Mesodermal cell (in vitro differentiated cells): ENCODE measurements at regions not wholly inside any gene's neighbourhood (a gene's known extent, or its start where the extent isn't known, plus 50 kb on each side); places are given as distances from the start of the nearest gene placed in this dataset.
A peak's percentile ranks its signal among the peaks of the same experiment; 100 is the strongest.

ENCODE experiments used
- H3K27ac ChIP-seq: 2 replicates; pipeline ENCODE4 v1.7.0; 2013; ENCODE audit warnings: mild to moderate bottlenecking, low read depth, low read length, moderate library complexity; ENCODE audit not compliant: severe bottlenecking
- H3K36me3 ChIP-seq: 2 replicates; pipeline ENCODE4 v1.7.1; 2013; ENCODE audit warnings: mild to moderate bottlenecking, low read length, moderate library complexity; ENCODE audit not compliant: control insufficient read depth, insufficient read depth
- H3K4me1 ChIP-seq: one replicate; pipeline ENCODE4 v1.7.1; 2013; ENCODE audit warnings: mild to moderate bottlenecking, low read length; ENCODE audit not compliant: insufficient read depth, control insufficient read depth, poor library complexity, severe bottlenecking
- H3K4me3 ChIP-seq: 2 replicates; pipeline ENCODE4 v1.7.0; 2013; ENCODE audit warnings: low read length, control low read depth, mild to moderate bottlenecking; ENCODE audit not compliant: insufficient read depth, poor library complexity, severe bottlenecking; ENCODE audit errors: extremely low read depth
- H3K9me3 ChIP-seq: 2 replicates; pipeline ENCODE4 v1.7.1; 2013; ENCODE audit warnings: mild to moderate bottlenecking, low read length, moderate library complexity; ENCODE audit not compliant: control insufficient read depth
- whole genome bisulfite sequencing, 2 experiments: methylation state at CpG; one replicate each; pipeline ENCODE4 v1.1.5; 2013; ENCODE audit warnings: missing lambda C conversion rate in 2 of 2; ENCODE audit not compliant: insufficient coverage in 2 of 2; 5-methylcytosine and 5-hydroxymethylcytosine counted together

DNA sequence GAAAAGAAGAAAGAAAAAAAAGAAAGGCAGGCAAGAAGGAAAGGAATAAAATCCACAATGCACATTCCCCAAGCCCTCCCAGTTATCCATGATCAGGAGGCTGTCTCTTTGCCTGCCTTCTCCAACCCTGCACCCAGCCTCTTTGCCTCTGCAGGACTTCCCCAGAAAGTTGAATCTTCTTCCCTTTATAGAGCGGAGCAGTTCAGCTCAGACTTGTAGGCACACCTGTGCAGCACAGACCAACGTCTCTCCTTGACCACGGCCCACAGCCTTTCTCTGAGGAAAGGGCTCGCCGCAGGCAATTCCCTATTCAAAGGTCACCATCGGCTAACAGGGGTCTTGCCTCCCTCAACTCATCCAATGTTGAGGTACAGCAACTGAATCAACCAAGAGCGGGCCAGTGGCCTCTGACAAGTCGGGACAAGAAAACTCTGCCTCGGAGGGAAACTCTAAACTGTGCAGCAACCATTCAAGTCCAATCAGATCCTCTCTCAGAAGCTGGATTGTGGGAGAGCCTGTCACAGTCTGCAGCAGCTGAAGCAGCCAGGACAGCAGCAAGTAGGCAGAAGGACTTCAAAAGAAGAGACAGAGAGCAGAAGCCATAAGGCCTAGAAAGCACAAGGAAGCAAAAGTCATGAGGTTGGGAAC lies 529.2 kb upstream of the JARID2 start:
- 88 to 89% methylated on average over 5 to 7 of the region's 9 CpGs for WGBS, 2 experiments
- H3K4me3 ChIP-seq = no peak overlapping the region
- H3K27ac ChIP-seq = no peak overlapping the region

DNA sequence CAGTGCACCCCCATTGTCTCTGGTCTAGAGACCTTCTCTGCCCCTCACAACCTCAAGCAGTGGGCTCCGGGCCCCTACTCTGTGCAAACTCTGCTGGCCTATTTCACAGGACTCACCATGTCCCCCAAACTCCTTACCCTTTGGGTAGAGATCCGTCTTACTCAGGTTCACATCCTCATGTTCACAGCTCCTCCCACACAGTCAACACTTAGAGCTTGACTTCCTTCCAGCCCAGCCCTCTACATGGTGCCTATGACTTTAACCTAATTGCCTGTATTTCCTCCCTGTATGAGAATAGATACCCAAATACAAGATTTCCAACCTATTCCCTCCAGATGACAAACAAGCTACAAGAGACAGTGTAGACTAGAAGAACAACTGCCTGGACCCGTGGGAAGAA lies 528.6 kb upstream of the JARID2 start:
- WGBS, 2 experiments = 86 to 92% methylated on average over 2 to 3 of the region's 3 CpGs
- H3K9me3 ChIP-seq = no peaks in the 10 kb centered on the region
- no peak overlapping the region for H3K27ac ChIP-seq
- H3K4me3 ChIP-seq = no peak overlapping the region
- no peaks in the 10 kb centered on the region for H3K36me3 ChIP-seq
- H3K4me1 ChIP-seq = peaks cover 16% of the 10 kb centered on the region

More for the DNA sequence above, 529.2 kb upstream of the JARID2 start:
- Histone ChIP-seq H3K4me1 (peaks cover 17% of the 10 kb centered on the region), H3K9me3 (no peaks in the 10 kb centered on the region), H3K36me3 (no peaks in the 10 kb centered on the region)

DNA sequence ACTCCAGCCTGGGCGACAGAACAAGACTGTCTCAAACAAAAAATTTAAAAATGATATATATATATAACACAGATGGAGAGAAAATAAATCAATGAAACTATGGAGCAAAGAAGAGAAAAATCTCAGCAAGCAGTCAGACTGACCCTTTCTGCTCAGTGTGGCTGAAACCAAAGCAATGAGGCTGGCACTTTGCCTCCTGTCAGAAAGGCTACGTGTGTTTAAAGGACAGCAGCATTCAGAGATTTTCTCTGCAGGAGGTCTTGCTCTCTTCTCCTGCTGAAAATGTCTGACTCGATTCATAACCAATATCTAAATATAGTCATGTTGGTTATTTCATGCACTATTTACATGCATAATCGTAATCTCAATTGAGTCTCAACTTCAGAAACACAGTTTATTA lies 527.0 kb upstream of the JARID2 start:
- no peaks in the 10 kb centered on the region for H3K9me3 ChIP-seq
- peaks cover 4% of the 10 kb centered on the region for H3K4me1 ChIP-seq
- no peaks in the 10 kb centered on the region for H3K36me3 ChIP-seq
- 83% methylated on average over 1 of the region's 4 CpGs; no CpG with 5 or more reads in 1 of the 2 experiments for WGBS, 2 experiments
- no peak overlapping the region for H3K4me3 ChIP-seq
- no peak overlapping the region for H3K27ac ChIP-seq

DNA sequence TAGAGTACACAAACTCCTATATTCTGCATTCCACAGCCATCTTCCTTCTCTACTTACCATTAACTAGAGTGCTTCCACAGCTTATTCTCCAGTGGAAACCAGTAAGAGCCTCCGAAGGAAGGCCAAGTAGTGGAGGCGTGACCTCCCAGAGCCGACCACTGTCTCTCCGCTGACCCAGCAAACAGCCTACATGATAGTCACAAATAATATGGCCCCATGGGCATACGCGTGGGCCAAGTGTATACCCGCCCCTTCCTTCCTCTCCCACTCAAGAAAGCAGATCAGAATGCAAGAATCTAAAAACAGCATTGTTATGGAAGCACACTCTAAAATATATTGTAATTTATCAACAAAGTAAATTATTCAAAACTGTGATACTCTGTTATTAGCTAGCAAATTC lies 526.6 kb upstream of the JARID2 start:
- Histone ChIP-seq H3K9me3 (no peaks in the 10 kb centered on the region), H3K4me1 (peaks cover 4% of the 10 kb centered on the region), H3K36me3 (no peaks in the 10 kb centered on the region), H3K27ac (no peak overlapping the region), H3K4me3 (no peak overlapping the region)
- WGBS, 2 experiments = 77 to 93% methylated on average over 2 to 7 of the region's 7 CpGs

DNA sequence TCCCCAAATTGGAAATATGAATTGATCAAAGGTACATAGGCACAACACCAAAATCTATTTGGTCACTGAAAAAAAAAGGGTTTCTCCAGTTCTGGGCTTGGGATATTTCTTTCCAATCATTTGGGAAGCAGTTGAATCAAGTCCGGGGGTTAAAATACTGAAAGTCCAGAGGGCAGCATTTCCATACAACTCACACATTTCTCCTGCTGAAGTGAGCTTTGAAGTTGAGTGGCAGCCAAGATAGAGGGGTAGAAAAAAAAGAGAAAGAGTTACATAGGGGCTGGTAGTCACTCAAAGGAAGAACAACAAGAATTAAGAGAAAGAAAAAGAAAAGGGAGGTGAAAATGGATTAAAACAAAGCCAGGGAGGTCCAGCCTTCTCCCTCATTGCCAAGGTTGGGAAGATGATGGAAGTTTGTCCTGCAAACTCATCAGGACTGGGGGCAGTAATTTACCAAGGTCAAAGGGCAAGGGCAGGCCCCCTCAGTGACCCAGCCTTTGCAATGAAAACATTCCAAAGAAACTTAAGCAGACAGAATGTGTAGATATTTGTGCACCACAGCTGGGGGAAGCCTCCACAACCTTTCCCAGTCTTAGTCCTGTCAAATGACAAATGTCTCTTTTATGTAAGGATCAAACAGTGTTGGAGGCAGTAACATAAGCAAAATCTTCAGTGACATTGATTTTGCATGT lies 525.3 kb upstream of the JARID2 start:
- Histone ChIP-seq H3K4me1 (peaks cover 4% of the 10 kb centered on the region), H3K36me3 (no peaks in the 10 kb centered on the region), H3K9me3 (no peaks in the 10 kb centered on the region), H3K27ac (peak overlapping the region; percentile 77), H3K4me3 (no peak overlapping the region)
- no CpG with 5 or more reads among the region's 1 CpG for WGBS, 2 experiments

DNA sequence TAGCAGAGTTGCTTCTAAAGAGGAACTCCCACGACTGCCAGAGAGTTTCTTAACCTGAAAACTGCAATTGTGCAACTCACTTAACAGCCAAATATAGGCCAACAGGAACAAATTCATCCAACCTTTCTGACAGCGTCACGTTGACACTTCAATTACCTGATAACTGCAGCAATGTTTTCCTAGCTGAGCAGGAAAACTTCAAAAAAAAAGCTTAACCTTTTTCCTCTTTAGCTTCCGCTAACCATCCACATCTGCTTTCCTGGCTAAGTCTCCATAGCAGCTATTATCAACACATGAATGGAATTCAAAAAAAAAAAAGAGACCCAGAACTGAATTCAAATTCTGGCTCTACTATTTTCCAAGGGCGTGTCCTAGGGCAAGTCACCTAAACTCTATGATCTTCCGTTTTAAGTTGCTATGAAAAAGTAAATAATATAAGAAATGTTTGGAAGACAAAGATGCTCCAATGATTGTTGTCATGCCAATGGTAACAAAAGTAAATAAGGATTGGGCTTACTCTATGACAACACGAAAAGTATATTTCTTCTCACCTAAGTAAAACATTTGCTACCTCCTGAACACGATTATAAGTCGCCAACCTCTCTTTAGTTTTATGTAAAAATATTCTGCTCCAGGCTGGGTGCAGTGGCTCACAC lies 524.6 kb upstream of the JARID2 start:
- WGBS, 2 experiments = 79 to 90% methylated on average over 5 to 7 of the region's 9 CpGs
- no peak overlapping the region for H3K4me3 ChIP-seq
- H3K9me3 ChIP-seq = no peaks in the 10 kb centered on the region
- H3K36me3 ChIP-seq = no peaks in the 10 kb centered on the region
- H3K4me1 ChIP-seq = peaks cover 4% of the 10 kb centered on the region
- H3K27ac ChIP-seq = peak overlapping the region; percentile 77

DNA sequence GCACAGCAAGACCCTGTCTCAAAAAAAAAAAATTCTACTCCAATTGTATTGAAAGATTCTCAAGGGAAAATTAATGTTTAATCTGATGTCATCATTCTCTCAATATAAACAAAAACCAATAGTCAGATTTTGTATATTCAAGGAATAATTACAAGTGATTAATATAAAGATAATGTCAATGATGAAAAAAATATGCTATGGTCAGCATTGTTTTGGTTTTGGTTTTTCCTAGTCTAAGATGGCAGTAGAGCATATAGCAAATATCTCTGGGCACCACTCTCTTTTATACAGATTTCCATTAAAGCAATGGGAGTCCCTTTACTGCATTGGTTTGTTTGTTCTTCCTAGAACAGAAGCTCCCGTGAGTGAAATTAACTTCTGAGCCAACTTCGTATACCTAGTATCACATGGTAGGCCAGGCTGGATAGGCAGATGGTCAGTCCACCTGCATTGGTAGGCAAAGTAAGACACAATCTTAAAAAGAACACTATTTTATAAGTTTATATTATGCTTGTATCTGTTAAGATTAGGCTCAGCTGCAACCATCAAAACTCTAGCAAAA lies 523.8 kb upstream of the JARID2 start:
- Histone ChIP-seq H3K9me3 (no peaks in the 10 kb centered on the region), H3K4me3 (no peak overlapping the region), H3K36me3 (no peaks in the 10 kb centered on the region), H3K27ac (no peak overlapping the region), H3K4me1 (peaks cover 4% of the 10 kb centered on the region)
- WGBS, 2 experiments = no CpG with 5 or more reads among the region's 2 CpGs

DNA sequence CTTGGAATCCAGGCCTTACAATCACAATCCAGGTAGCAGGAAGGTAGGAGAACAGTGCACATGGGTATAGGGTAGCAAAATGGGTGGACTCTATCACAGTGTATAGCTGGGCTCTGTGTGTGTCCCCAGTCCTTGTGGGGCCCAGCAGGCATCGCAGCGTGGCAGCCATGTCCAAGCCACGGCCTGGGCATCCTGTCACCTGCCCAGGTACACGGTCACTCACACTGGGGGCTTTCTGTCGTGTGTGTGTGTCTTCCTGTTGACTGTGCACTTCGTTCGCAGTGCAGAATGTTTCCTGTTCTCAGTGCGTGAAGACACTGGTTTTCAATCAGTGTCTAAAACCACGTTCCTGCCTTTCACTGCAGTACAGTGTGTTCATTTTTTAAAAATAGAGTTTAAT lies 523.2 kb upstream of the JARID2 start:
- Histone ChIP-seq H3K9me3 (no peaks in the 10 kb centered on the region), H3K27ac (no peak overlapping the region), H3K4me1 (peaks cover 4% of the 10 kb centered on the region), H3K36me3 (no peaks in the 10 kb centered on the region), H3K4me3 (no peak overlapping the region)
- WGBS, 2 experiments = 94 to 98% methylated on average over 8 of the region's 9 CpGs

DNA sequence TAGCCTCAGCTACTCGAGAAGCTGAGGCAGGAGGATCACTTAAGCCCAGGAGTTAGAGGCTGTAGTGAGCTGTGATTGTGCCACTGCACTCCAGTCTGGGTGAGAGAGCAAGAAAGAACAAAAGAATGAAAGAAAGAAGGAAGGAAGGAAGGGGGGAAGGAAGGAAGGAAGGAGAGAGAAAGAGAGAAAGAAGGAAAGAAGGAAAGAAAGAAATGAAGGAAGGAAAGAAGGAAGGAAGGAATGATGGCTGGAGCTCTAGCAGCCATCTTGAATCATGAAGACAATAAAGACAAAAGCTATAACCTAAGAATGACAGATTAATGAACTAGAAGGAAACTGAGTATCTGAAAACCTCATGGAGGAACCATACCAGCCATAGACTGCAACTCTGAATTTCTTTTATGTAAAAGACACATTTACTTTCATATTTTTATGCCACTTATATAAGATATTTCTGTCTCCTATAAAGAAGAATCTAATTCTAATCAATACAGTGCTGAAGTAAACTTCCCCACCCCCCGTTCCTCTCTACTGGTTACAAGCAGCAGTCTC lies 522.3 kb upstream of the JARID2 start:
- Histone ChIP-seq H3K27ac (no peak overlapping the region), H3K9me3 (no peaks in the 10 kb centered on the region), H3K4me1 (peaks cover 4% of the 10 kb centered on the region), H3K36me3 (no peaks in the 10 kb centered on the region), H3K4me3 (no peak overlapping the region)
- 80 to 85% methylated on average over 1 of the region's 2 CpGs for WGBS, 2 experiments

DNA sequence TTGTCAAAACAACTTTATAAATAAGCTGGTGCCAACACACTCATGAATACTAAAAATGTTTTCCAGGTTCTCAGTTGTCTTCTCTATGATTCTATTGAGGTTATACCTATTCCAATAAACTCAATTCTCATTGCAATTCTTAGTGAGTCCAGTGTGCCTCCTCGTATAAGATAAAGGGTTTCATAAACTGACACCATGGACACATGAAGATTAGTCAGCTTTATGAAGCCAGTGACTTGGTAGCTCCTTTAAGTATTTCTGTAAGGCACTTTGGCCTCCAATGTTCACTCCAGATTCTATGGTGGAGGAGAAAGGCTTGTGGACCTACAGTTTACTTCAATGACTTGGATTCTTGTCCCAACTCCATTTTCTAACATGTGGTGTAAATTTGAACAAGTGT lies 521.3 kb upstream of the JARID2 start:
- 100% methylated on average over 1 of the region's 1 CpG; no CpG with 5 or more reads in 1 of the 2 experiments for WGBS, 2 experiments
- no peak overlapping the region for H3K4me3 ChIP-seq
- H3K9me3 ChIP-seq = no peaks in the 10 kb centered on the region
- peaks cover 4% of the 10 kb centered on the region for H3K4me1 ChIP-seq
- H3K36me3 ChIP-seq = no peaks in the 10 kb centered on the region
- no peak overlapping the region for H3K27ac ChIP-seq
